ENCODE measurements at regions not wholly inside any gene's neighbourhood (a gene's known extent, or its start where the extent isn't known, plus 50 kb on each side); places are given as distances from the start of the nearest gene placed in this dataset.

- no peak for TF ChIP-seq CTCF (IDR thresholded peaks at IDR 0.05)
- TF ChIP-seq POLR2A (IDR thresholded peaks at IDR 0.05), result no peak
- no peak for TF ChIP-seq POLR2AphosphoS5 (IDR thresholded peaks at IDR 0.05)
- TF ChIP-seq EP300 (IDR thresholded peaks at IDR 0.05; ENCODE audit: low read depth), result no peak
Measured at GRCh38 chr12:17438141-17438540, 651.9 kb downstream of the RERGL start.

Data from transverse colon (tissue), 4 donors.